GM21723 (cell line): ENCODE measurements at regions not wholly inside any gene's neighbourhood (a gene's known extent, or its start where the extent isn't known, plus 50 kb on each side); places are given as distances from the start of the nearest gene placed in this dataset.

ENCODE experiments used
- ATAC-seq: cut with Tn5 transposase; IDR thresholded peaks from one replicate; pipeline ENCODE4 v1.9.1; 2021; ENCODE audit warnings: mild to moderate bottlenecking, moderate library complexity; ENCODE audit not compliant: unreplicated experiment

- no peak for ATAC-seq
Measured at GRCh38 chr4:141395919-141396318, 175.2 kb downstream of the ZNF330 start.

- no peak for ATAC-seq
Measured at GRCh38 chr4:141402712-141403111, 182.0 kb downstream of the ZNF330 start.

GRCh38 chr4:141403782-141404181 is 183.1 kb downstream of the ZNF330 start:
- no peak for ATAC-seq

GRCh38 chr4:141406237-141406636 is 185.5 kb downstream of the ZNF330 start:
- no peak for ATAC-seq

- no peak for ATAC-seq
Measured at GRCh38 chr4:141409556-141409955, 188.9 kb downstream of the ZNF330 start.

GRCh38 chr4:141410839-141411238 is 190.1 kb downstream of the ZNF330 start:
- no peak for ATAC-seq

- ATAC-seq, result no peak
Measured at GRCh38 chr4:141411936-141412335, 191.2 kb downstream of the ZNF330 start.

- no peak for ATAC-seq
Measured at GRCh38 chr4:141413366-141413765, 192.7 kb downstream of the ZNF330 start.

- ATAC-seq, result no peak
Measured at GRCh38 chr4:141415651-141416050, 195.0 kb downstream of the ZNF330 start.

- ATAC-seq, result no peak
Measured at GRCh38 chr4:141416219-141416618, 195.5 kb downstream of the ZNF330 start.

GRCh38 chr4:141416677-141417363 is 196.1 kb downstream of the ZNF330 start:
- ATAC-seq, result no peak

GRCh38 chr4:141417387-141417786 is 196.7 kb downstream of the ZNF330 start:
- no peak for ATAC-seq

GRCh38 chr4:141425124-141425523 is 204.4 kb downstream of the ZNF330 start:
- ATAC-seq, result no peak

GRCh38 chr4:141427726-141428296 is 207.1 kb downstream of the ZNF330 start:
- ATAC-seq, result no peak

GRCh38 chr4:141429933-141430332 is 206.4 kb upstream of the IL15 start:
- ATAC-seq, result no peak

GRCh38 chr4:141430686-141431085 is 205.7 kb upstream of the IL15 start:
- no peak for ATAC-seq

GRCh38 chr4:141432000-141432712 is 204.2 kb upstream of the IL15 start:
- no peak for ATAC-seq

GRCh38 chr4:141435446-141436225 is 200.7 kb upstream of the IL15 start:
- ATAC-seq, result no peak

- no peak for ATAC-seq
Measured at GRCh38 chr4:141439223-141439622, 197.2 kb upstream of the IL15 start.

- ATAC-seq, result no peak
Measured at GRCh38 chr4:141447761-141448160, 188.6 kb upstream of the IL15 start.

GRCh38 chr4:141448490-141448889 is 187.9 kb upstream of the IL15 start:
- no peak for ATAC-seq
